Transverse colon (tissue), 4 donors: ENCODE measurements at regions not wholly inside any gene's neighbourhood (a gene's known extent, or its start where the extent isn't known, plus 50 kb on each side); places are given as distances from the start of the nearest gene placed in this dataset.

ENCODE experiments used
- POLR2A ChIP-seq: fragments of 450-650 bp; IDR thresholded peaks from one replicate; pipeline ENCODE4 v1.6.1; 2016; ENCODE audit warnings: antibody characterized with exemption, mild to moderate bottlenecking, moderate library complexity
- POLR2AphosphoS5 ChIP-seq, 3 donors: sonication (generic); formaldehyde crosslinking; IDR thresholded peaks; one replicate each; pipeline ENCODE4 v1.6.1; 2016; ENCODE audit warnings: antibody characterized with exemption in 3 of 3
- TF ChIP-seq, protein P1 (sequence below), 5 experiments: fragments of 200-600 bp in 3 of 5; fragments of 450-650 bp in 2 of 5; sonication (generic) in 3 of 5; IDR thresholded peaks; 1 replicate in 2 of 5; 2 replicates in 3 of 5; pipeline ENCODE4 v1.5.1; 2016 to 2017; ENCODE audit warnings: antibody characterized with exemption in 5 of 5, inconsistent platforms in 3 of 5, mild to moderate bottlenecking in 2 of 5, moderate library complexity in 1 of 5

- TF ChIP-seq, protein P1, sequence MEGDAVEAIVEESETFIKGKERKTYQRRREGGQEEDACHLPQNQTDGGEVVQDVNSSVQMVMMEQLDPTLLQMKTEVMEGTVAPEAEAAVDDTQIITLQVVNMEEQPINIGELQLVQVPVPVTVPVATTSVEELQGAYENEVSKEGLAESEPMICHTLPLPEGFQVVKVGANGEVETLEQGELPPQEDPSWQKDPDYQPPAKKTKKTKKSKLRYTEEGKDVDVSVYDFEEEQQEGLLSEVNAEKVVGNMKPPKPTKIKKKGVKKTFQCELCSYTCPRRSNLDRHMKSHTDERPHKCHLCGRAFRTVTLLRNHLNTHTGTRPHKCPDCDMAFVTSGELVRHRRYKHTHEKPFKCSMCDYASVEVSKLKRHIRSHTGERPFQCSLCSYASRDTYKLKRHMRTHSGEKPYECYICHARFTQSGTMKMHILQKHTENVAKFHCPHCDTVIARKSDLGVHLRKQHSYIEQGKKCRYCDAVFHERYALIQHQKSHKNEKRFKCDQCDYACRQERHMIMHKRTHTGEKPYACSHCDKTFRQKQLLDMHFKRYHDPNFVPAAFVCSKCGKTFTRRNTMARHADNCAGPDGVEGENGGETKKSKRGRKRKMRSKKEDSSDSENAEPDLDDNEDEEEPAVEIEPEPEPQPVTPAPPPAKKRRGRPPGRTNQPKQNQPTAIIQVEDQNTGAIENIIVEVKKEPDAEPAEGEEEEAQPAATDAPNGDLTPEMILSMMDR (IDR thresholded peaks at IDR 0.05) = no peak
- TF ChIP-seq POLR2AphosphoS5 (IDR thresholded peaks at IDR 0.05) = no peak
- TF ChIP-seq POLR2A = no peak
Measured at GRCh38 chr2:122595065-122595464, 839.6 kb downstream of the TSN start.
